ENCODE measurements at regions not wholly inside any gene's neighbourhood (a gene's known extent, or its start where the extent isn't known, plus 50 kb on each side); places are given as distances from the start of the nearest gene placed in this dataset.

DNA sequence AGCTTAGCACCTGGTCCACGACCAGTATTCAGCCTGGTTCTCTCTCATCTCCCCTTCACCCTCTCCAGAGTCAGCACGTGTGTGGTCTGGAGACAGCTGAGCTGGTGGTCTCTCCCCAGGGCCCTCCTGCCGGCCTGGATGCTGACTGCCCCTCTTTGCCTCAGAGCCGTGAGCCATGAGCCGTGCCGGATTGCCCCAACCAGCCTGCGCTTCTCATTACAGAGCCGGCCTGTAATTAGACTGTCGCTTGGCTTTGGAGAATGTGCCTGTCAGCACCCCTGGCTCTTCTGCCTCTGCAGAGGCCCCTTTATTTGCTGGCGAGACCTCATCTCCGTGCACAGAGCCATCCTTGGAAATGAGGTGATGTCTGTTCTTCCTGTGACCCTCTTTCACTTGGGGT, 118.7 kb upstream of the BOD1 start (continued):
- TF ChIP-seq SP4 (IDR thresholded peaks at IDR 0.05; ENCODE audit: low read length) (no peak), SUZ12 (IDR thresholded peaks at IDR 0.05; ENCODE audit: low read length) (no peak)
